GM13977 (cell line): ENCODE measurements at regions not wholly inside any gene's neighbourhood (a gene's known extent, or its start where the extent isn't known, plus 50 kb on each side); places are given as distances from the start of the nearest gene placed in this dataset.

Experiments
- DNase-seq: peaks from one replicate; pipeline ENCODE4 v3.0.0; 2012; ENCODE audit warnings: low spot score
- in situ Hi-C: fragments of 300-500 bp; cut with MboI; formaldehyde crosslinking; loops from one replicate; pipeline ENCODE4 v1.12.0; 2022; ENCODE audit warnings: low sequenced_read_pairs, low pct_unique_long_range_greater_than_20kb, mixed read lengths, inconsistent platforms; ENCODE audit not compliant: unreplicated experiment
- TF ChIP-seq, protein P1 (sequence below): IDR thresholded peaks from 2 replicates; pipeline ENCODE4 v1.5.1; 2012; ENCODE audit warnings: mild to moderate bottlenecking, control low read depth; ENCODE audit not compliant: insufficient read depth; ENCODE audit errors: extremely low read depth, missing control alignments

DNA sequence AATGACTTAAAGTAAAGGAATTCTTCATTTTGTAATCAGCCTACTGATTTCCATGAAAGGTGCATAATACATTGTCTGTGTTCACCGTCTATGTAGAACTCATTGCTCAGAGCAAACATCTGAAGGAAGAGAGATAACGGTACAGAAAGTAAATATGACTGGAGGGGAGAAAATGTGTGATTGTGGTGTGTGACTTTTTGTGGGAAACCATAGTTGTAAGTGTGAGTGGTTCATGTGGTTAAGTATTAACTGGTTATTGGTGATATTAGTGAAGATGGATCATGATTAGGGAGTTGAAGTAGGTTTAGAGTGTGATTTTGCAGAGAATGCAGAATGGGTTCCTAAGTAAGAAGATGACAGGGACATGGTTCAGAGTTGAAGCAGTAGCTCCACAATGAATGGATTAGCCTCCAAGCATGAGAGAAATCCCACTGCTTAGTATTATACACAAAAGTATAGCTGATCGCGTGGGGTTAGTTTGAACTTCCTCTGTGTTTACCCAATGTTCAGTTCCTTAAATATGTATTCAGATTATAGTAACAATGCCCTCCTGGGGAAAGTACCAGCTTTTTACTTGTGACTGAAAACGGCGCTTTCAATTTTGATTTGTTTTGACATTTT lies 368.9 kb downstream of the UTRN start:
- TF ChIP-seq, protein P1, sequence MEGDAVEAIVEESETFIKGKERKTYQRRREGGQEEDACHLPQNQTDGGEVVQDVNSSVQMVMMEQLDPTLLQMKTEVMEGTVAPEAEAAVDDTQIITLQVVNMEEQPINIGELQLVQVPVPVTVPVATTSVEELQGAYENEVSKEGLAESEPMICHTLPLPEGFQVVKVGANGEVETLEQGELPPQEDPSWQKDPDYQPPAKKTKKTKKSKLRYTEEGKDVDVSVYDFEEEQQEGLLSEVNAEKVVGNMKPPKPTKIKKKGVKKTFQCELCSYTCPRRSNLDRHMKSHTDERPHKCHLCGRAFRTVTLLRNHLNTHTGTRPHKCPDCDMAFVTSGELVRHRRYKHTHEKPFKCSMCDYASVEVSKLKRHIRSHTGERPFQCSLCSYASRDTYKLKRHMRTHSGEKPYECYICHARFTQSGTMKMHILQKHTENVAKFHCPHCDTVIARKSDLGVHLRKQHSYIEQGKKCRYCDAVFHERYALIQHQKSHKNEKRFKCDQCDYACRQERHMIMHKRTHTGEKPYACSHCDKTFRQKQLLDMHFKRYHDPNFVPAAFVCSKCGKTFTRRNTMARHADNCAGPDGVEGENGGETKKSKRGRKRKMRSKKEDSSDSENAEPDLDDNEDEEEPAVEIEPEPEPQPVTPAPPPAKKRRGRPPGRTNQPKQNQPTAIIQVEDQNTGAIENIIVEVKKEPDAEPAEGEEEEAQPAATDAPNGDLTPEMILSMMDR = no peak
- peak; percentile 44 for DNase-seq
- in situ Hi-C loops = no loop called here

DNA sequence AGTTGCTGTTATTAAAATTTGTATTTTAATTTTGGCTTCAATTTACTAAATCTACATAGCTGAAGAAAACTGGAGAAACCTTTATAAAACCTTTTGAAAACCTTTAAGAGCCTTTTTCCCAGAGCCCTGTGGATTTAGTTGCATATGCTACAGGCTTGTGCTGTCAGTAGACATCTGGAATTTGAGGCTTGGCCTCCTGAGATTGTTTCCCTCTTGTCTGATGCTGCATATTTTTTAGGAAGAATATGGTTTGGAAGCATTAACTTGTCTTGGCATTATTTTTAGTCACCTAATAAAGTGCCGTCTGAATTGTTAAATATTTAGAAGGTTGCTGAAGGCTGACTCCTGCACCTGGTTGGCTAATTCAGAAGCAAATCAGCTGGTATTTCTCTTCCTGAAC lies 369.4 kb downstream of the UTRN start:
- TF ChIP-seq, protein P1 = no peak
- in situ Hi-C loops = no loop called here
- DNase-seq = no peak

- TF ChIP-seq, protein P1 = no peak
- in situ Hi-C loops = no loop called here
- DNase-seq = no peak
These were observed 370.2 kb downstream of the UTRN start for GRCh38 chr6:144655376-144655775.

GRCh38 chr6:144657691-144658090 lies 372.6 kb downstream of the UTRN start:
- in situ Hi-C loops = no loop called here
- no peak for DNase-seq
- TF ChIP-seq, protein P1 = no peak

DNA sequence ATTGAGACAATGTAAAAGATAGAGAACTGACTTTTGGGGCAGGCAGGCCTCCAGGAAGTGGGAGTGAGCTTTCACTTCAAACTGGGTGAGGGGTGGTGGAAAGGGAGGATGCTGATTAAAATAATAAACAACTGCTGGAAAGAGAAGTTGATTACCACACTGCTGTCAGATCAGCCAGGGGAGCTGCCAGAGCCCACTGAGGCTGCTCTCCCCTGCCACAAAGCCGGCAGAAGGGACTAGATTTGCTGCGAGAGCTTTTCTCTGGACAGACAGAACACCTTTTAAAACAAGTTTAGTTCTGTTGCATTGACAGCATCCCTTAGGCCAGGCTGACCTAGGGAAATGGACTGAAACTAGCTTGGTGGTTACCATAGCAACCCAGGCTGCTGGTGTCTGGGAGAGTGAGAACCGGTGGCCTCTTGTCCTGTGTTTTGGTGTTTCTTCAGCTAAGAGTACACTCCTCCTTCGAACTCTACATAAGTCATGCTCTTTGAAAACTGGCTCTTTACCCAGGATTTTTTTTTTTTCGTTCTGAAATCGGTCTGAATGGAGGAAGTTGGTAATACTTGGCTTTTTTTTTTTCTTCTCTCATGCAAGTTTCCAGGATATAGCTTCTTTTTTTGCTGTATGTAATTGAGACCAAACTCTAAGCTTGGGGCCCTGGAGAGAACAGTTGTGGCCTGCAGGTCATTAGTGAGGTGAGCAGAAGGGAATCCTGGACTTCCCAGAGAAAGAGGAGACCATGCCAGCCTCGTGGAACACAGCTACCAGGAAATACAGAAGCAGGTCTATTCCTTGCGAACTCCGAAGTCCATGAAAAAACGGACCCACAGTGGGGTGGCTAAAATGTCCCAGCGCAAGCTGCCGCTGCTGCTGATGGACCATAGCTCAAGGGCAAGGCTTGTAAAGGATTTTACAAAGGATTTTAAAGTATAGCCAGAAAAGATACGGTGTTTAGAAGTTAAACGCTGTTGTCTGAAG lies 374.4 kb downstream of the UTRN start:
- TF ChIP-seq, protein P1 = no peak
- in situ Hi-C loops = no loop called here
- no peak for DNase-seq

- DNase-seq = no peak
- in situ Hi-C loops = no loop called here
- TF ChIP-seq, protein P1 = no peak
These were observed 375.5 kb downstream of the UTRN start for GRCh38 chr6:144660561-144661115.
